GM23338 (cell line): ENCODE measurements at regions not wholly inside any gene's neighbourhood (a gene's known extent, or its start where the extent isn't known, plus 50 kb on each side); places are given as distances from the start of the nearest gene placed in this dataset.

Experiments used
- ATAC-seq: fragments of 200-7000 bp; cut with Tn5 transposase; 3 replicates; pipeline ENCODE4 v1.9.1; 2020
- DNase-seq: peaks from one replicate; pipeline ENCODE4 v3.0.0-alpha.2; 2015; ENCODE audit warnings: low spot score
- H2AFZ ChIP-seq: fragments of 200-600 bp; sonication (generic); 2 replicates; pipeline ENCODE4 v1.8.0; 2016; ENCODE audit warnings: antibody characterized with exemption, mild to moderate bottlenecking, moderate library complexity
- H3F3A ChIP-seq: fragments of 200-600 bp; sonication (generic); replicated peaks from 2 replicates; pipeline ENCODE4 v1.8.0; 2017; ENCODE audit warnings: antibody characterized with exemption, mixed run types, low read depth
- H3K27ac ChIP-seq: fragments of 200-600 bp; sonication (generic); 2 replicates; pipeline ENCODE4 v1.6.1; 2016; ENCODE audit warnings: low read depth
- H3K27me3 ChIP-seq: fragments of 200-600 bp; sonication (generic); 2 replicates; pipeline ENCODE4 v1.8.0; 2016; ENCODE audit warnings: mild to moderate bottlenecking, mixed run types, moderate library complexity; ENCODE audit not compliant: insufficient read depth
- H3K36me3 ChIP-seq: fragments of 200-600 bp; sonication (generic); 2 replicates; pipeline ENCODE4 v1.8.0; 2016; ENCODE audit warnings: mild to moderate bottlenecking; ENCODE audit not compliant: insufficient read depth
- H3K4me1 ChIP-seq: fragments of 200-600 bp; sonication (generic); 2 replicates; pipeline ENCODE4 v1.8.0; 2016; ENCODE audit warnings: mild to moderate bottlenecking, moderate library complexity; ENCODE audit not compliant: insufficient read depth
- H3K4me2 ChIP-seq: fragments of 200-600 bp; sonication (generic); 2 replicates; pipeline ENCODE4 v1.7.1; 2017; ENCODE audit warnings: mixed run types
- H3K4me3 ChIP-seq: fragments of 200-600 bp; sonication (generic); 2 replicates; pipeline ENCODE4 v1.6.1; 2016; ENCODE audit warnings: mixed run types
- H3K79me2 ChIP-seq: fragments of 200-600 bp; sonication (generic); replicated peaks from 2 replicates; pipeline ENCODE4 v1.8.0; 2017; ENCODE audit warnings: mild to moderate bottlenecking; ENCODE audit not compliant: insufficient read depth
- H3K9me2 ChIP-seq: fragments of 200-600 bp; sonication (generic); 2 replicates; pipeline ENCODE4 v1.8.0; 2017; ENCODE audit not compliant: insufficient read depth
- H4K20me1 ChIP-seq: fragments of 200-600 bp; sonication (generic); replicated peaks from 2 replicates; pipeline ENCODE4 v1.8.0; 2017; ENCODE audit warnings: mild to moderate bottlenecking; ENCODE audit not compliant: insufficient read depth
- H3K27ac Mint-ChIP-seq: 2 replicates; pipeline ENCODE4 v1.8.0; 2020; ENCODE audit warnings: inconsistent platforms, mild to moderate bottlenecking, moderate library complexity, mixed read lengths
- H3K27me3 Mint-ChIP-seq: 3 replicates; pipeline ENCODE4 v1.8.0; 2022; ENCODE audit warnings: low read depth, mild to moderate bottlenecking, moderate library complexity, mixed read lengths, inconsistent platforms; ENCODE audit not compliant: insufficient read depth, poor library complexity
- H3K36me3 Mint-ChIP-seq: 3 replicates; pipeline ENCODE4 v1.8.0; 2021; ENCODE audit warnings: low read depth, mild to moderate bottlenecking, inconsistent platforms, moderate library complexity, mixed read lengths
- H3K4me1 Mint-ChIP-seq: 3 replicates; pipeline ENCODE4 v1.8.0; 2020; ENCODE audit warnings: mild to moderate bottlenecking, inconsistent platforms, mixed read lengths
- H3K4me3 Mint-ChIP-seq: 3 replicates; pipeline ENCODE4 v1.8.0; 2021; ENCODE audit warnings: moderate library complexity, mild to moderate bottlenecking, inconsistent platforms, mixed read lengths
- H3K9me3 Mint-ChIP-seq: 3 replicates; pipeline ENCODE4 v1.8.0; 2020; ENCODE audit warnings: moderate library complexity, mild to moderate bottlenecking, inconsistent platforms, mixed read lengths
- ETS1 ChIP-seq: IDR thresholded peaks from 2 replicates; pipeline ENCODE4 v1.6.1; 2016; ENCODE audit warnings: antibody characterized with exemption
- EZH2 ChIP-seq: fragments of 200-600 bp; sonication (generic); IDR thresholded peaks from one replicate; pipeline ENCODE4 v1.8.0; 2017; ENCODE audit warnings: antibody characterized with exemption, mild to moderate bottlenecking, low read depth; ENCODE audit not compliant: unreplicated experiment
- EZH2phosphoT487 ChIP-seq: fragments of 200-600 bp; sonication (generic); IDR thresholded peaks from one replicate; pipeline ENCODE4 v1.8.1; 2018; ENCODE audit warnings: antibody characterized with exemption; ENCODE audit not compliant: unreplicated experiment
- NANOG ChIP-seq: IDR thresholded peaks from 2 replicates; pipeline ENCODE4 v1.6.1; 2016; ENCODE audit warnings: antibody characterized with exemption, borderline replicate concordance
- POLR2AphosphoS5 ChIP-seq: IDR thresholded peaks from 2 replicates; pipeline ENCODE4 v1.6.1; 2016; ENCODE audit warnings: antibody characterized with exemption, low read depth
- STAT1 ChIP-seq: IDR thresholded peaks from one replicate; pipeline ENCODE4 v1.6.1; 2016; ENCODE audit warnings: antibody characterized with exemption; ENCODE audit not compliant: unreplicated experiment
- ZNF462 ChIP-seq: fragments of 250-450 bp; sonication (Bioruptor Pico); IDR thresholded peaks from 2 replicates; pipeline ENCODE4 v1.5.0; 2020; ENCODE audit warnings: mild to moderate bottlenecking, moderate library complexity

- H3K4me3 Mint-ChIP-seq, result no peak overlapping the region
- TF ChIP-seq EZH2 (no peak), POLR2AphosphoS5 (no peak), EZH2phosphoT487 (no peak), STAT1 (no peak), ZNF462 (CRISPR knock-in tag) (no peak), NANOG (no peak)
- no peak overlapping the region for H2AFZ ChIP-seq
- no peak overlapping the region for H3K4me2 ChIP-seq
- no peaks in the 10 kb centered on the region for H4K20me1 ChIP-seq
- no peak overlapping the region for H3K27ac ChIP-seq
- no peak overlapping the region for H3K4me3 ChIP-seq
- H3K36me3 ChIP-seq, result no peaks in the 10 kb centered on the region
- no peaks in the 10 kb centered on the region for H3K79me2 ChIP-seq
- H3K4me1 Mint-ChIP-seq, result peaks cover 16% of the 10 kb centered on the region
- no peaks in the 10 kb centered on the region for H3K9me2 ChIP-seq
- ATAC-seq, result no peak
- no peaks in the 10 kb centered on the region for H3K27me3 Mint-ChIP-seq
- H3K27ac Mint-ChIP-seq, result no peak overlapping the region
- no peaks in the 10 kb centered on the region for H3K27me3 ChIP-seq
- DNase-seq, result no peak
- peaks cover 7% of the 10 kb centered on the region; the same call in 2 of the 3 replicates for H3K36me3 Mint-ChIP-seq
- H3K9me3 Mint-ChIP-seq, result peaks cover 16% of the 10 kb centered on the region
- no peaks in the 10 kb centered on the region for H3F3A ChIP-seq
- H3K4me1 ChIP-seq, result peaks cover 15% of the 10 kb centered on the region
Measured at GRCh38 chr2:106623456-106623855, 136.3 kb downstream of the CD8B2 start.

- Mint-ChIP-seq H3K4me3 (no peak overlapping the region), H3K36me3 (peaks cover 7% of the 10 kb centered on the region; the same call in 2 of the 3 replicates), H3K9me3 (peaks cover 25% of the 10 kb centered on the region), H3K27ac (no peak overlapping the region), H3K4me1 (peaks cover 1% of the 10 kb centered on the region; the same call in 2 of the 3 replicates), H3K27me3 (peaks cover 2% of the 10 kb centered on the region)
- Histone ChIP-seq H3K79me2 (no peaks in the 10 kb centered on the region), H3K36me3 (no peaks in the 10 kb centered on the region), H3K4me2 (no peak overlapping the region), H3F3A (no peaks in the 10 kb centered on the region), H3K9me2 (no peaks in the 10 kb centered on the region), H3K27me3 (no peaks in the 10 kb centered on the region), H4K20me1 (no peaks in the 10 kb centered on the region), H3K27ac (no peak overlapping the region), H3K4me1 (peaks cover 2% of the 10 kb centered on the region; the same call in 1 of the 2 replicates), H3K4me3 (no peak overlapping the region), H2AFZ (no peak overlapping the region)
- ATAC-seq (no peak), DNase-seq (no peak)
- TF ChIP-seq ETS1, result no peak
- TF ChIP-seq NANOG, result no peak
Measured at GRCh38 chr2:106624787-106625380, 137.7 kb downstream of the CD8B2 start.
